Neural cell (in vitro differentiated cells): ENCODE measurements at regions not wholly inside any gene's neighbourhood (a gene's known extent, or its start where the extent isn't known, plus 50 kb on each side); places are given as distances from the start of the nearest gene placed in this dataset.

ENCODE experiments used
- H2AFZ ChIP-seq: fragments of 200-600, 300-800 bp; sonication (generic), shearing (Covaris generic); 2 replicates; pipeline ENCODE4 v1.6.0; 2014; ENCODE audit warnings: low read depth, mild to moderate bottlenecking, antibody characterized with exemption, low read length, moderate library complexity
- H3F3A ChIP-seq: fragments of 200-600 bp; shearing (Covaris generic); 2 replicates; pipeline ENCODE4 v1.6.1; 2016; ENCODE audit warnings: mild to moderate bottlenecking, moderate library complexity, mixed read lengths, antibody characterized with exemption, low read length; ENCODE audit not compliant: insufficient read depth, poor library complexity, severe bottlenecking
- H3K27ac ChIP-seq: fragments of 200-600, 300-800 bp; sonication (generic), shearing (Covaris generic); 2 replicates; pipeline ENCODE4 v1.5.1; 2014; ENCODE audit warnings: mild to moderate bottlenecking, low read length, moderate library complexity
- H3K27me3 ChIP-seq: fragments of 300-800, 200-600 bp; sonication (generic), shearing (Covaris generic); 2 replicates; pipeline ENCODE4 v1.6.0; 2014; ENCODE audit warnings: mild to moderate bottlenecking, low read depth, low read length, moderate library complexity; ENCODE audit not compliant: insufficient read depth
- H3K36me3 ChIP-seq: fragments of 300-800, 200-600 bp; sonication (generic), shearing (Covaris generic); 2 replicates; pipeline ENCODE4 v1.5.1; 2014; ENCODE audit warnings: mild to moderate bottlenecking, antibody characterized with exemption, low read length, moderate library complexity; ENCODE audit not compliant: insufficient read depth
- H3K4me2 ChIP-seq: fragments of 300-800, 200-600 bp; sonication (generic), shearing (Covaris generic); 2 replicates; pipeline ENCODE4 v1.6.0; 2014; ENCODE audit warnings: mild to moderate bottlenecking, low read length
- H3K4me3 ChIP-seq: fragments of 300-800, 200-600 bp; sonication (generic), shearing (Covaris generic); 2 replicates; pipeline ENCODE4 v1.5.1; 2014; ENCODE audit warnings: mild to moderate bottlenecking, low read length, moderate library complexity
- H3K79me2 ChIP-seq: fragments of 200-600 bp; shearing (Covaris generic); replicated peaks from 2 replicates; pipeline ENCODE4 v1.6.0; 2014; ENCODE audit warnings: mild to moderate bottlenecking, low read length, moderate library complexity; ENCODE audit not compliant: insufficient read depth
- H3K9ac ChIP-seq: fragments of 300-800, 200-600 bp; sonication (generic), shearing (Covaris generic); 2 replicates; pipeline ENCODE4 v1.6.1; 2016; ENCODE audit warnings: mild to moderate bottlenecking, low read length, mixed read lengths
- H3K9me2 ChIP-seq: fragments of 200-600 bp; shearing (Covaris generic); 2 replicates; pipeline ENCODE4 v1.6.1; 2016; ENCODE audit warnings: mild to moderate bottlenecking, low read length, mixed read lengths; ENCODE audit not compliant: insufficient read depth
- H3K9me3 ChIP-seq: fragments of 200-600, 300-800 bp; sonication (generic), shearing (Covaris generic); 2 replicates; pipeline ENCODE4 v1.6.1; 2016; ENCODE audit warnings: mild to moderate bottlenecking, mixed run types, low read length, moderate library complexity, mixed read lengths
- H4K20me1 ChIP-seq: fragments of 200-600 bp; shearing (Covaris generic); 2 replicates; pipeline ENCODE4 v1.6.1; 2016; ENCODE audit warnings: mild to moderate bottlenecking, mixed run types; ENCODE audit not compliant: insufficient read depth
- CTCF ChIP-seq: fragments of 450-650 bp; IDR thresholded peaks from 2 replicates; pipeline ENCODE4 v1.5.1; 2014; ENCODE audit warnings: antibody characterized with exemption, mild to moderate bottlenecking, moderate library complexity; ENCODE audit not compliant: poor library complexity, severe bottlenecking
- EP300 ChIP-seq: fragments of 450-650 bp; conservative IDR thresholded peaks from 2 replicates; pipeline ENCODE4 v1.6.1; 2014; ENCODE audit warnings: antibody characterized with exemption, mild to moderate bottlenecking, moderate library complexity; ENCODE audit not compliant: poor library complexity, severe bottlenecking
- EZH2 ChIP-seq: fragments of 200-600, 300-800 bp; shearing (Covaris generic), sonication (generic); IDR thresholded peaks from 2 replicates; pipeline ENCODE4 v1.6.1; 2014; ENCODE audit warnings: antibody characterized with exemption, low read length, borderline replicate concordance, mild to moderate bottlenecking; ENCODE audit not compliant: insufficient read depth, poor library complexity, severe bottlenecking
- MXI1 ChIP-seq: fragments of 450-650 bp; conservative IDR thresholded peaks from 2 replicates; pipeline ENCODE4 v1.6.1; 2014; ENCODE audit warnings: antibody characterized with exemption, mild to moderate bottlenecking; ENCODE audit not compliant: poor library complexity, severe bottlenecking
- POLR2AphosphoS5 ChIP-seq: IDR thresholded peaks from 2 replicates; pipeline ENCODE4 v1.6.1; 2012
- RAD21 ChIP-seq: fragments of 450-650 bp; conservative IDR thresholded peaks from 2 replicates; pipeline ENCODE4 v1.6.1; 2014; ENCODE audit warnings: antibody characterized with exemption, mild to moderate bottlenecking, moderate library complexity
- REST ChIP-seq: IDR thresholded peaks from 2 replicates; pipeline ENCODE4 v1.6.1; 2012; ENCODE audit warnings: borderline replicate concordance
- SMC3 ChIP-seq: fragments of 450-650 bp; conservative IDR thresholded peaks from 2 replicates; pipeline ENCODE4 v1.6.1; 2014; ENCODE audit warnings: antibody characterized with exemption, mild to moderate bottlenecking, moderate library complexity; ENCODE audit not compliant: poor library complexity
- TAF1 ChIP-seq: IDR thresholded peaks from 2 replicates; pipeline ENCODE4 v1.6.1; 2012; ENCODE audit warnings: low read depth

GRCh38 chr2:198359308-198359707 lies 554.9 kb downstream of the PLCL1 start:
- Histone ChIP-seq H3K9me3 (no peaks in the 10 kb centered on the region), H4K20me1 (no peaks in the 10 kb centered on the region), H3K4me3 (no peak overlapping the region), H2AFZ (no peak overlapping the region), H3K27ac (no peak overlapping the region), H3K9me2 (no peaks in the 10 kb centered on the region), H3K4me2 (no peak overlapping the region), H3K36me3 (no peaks in the 10 kb centered on the region), H3K27me3 (no peaks in the 10 kb centered on the region), H3F3A (no peaks in the 10 kb centered on the region), H3K79me2 (no peaks in the 10 kb centered on the region), H3K9ac (no peak overlapping the region)
- TF ChIP-seq TAF1 = no peak
- no peak for TF ChIP-seq MXI1
- no peak for TF ChIP-seq CTCF
- TF ChIP-seq EP300 = no peak
- no peak for TF ChIP-seq POLR2AphosphoS5
- TF ChIP-seq SMC3 = no peak
- no peak for TF ChIP-seq RAD21
- TF ChIP-seq REST = no peak
- no peak for TF ChIP-seq EZH2

GRCh38 chr2:198356157-198356556 lies 551.8 kb downstream of the PLCL1 start:
- no peaks in the 10 kb centered on the region for H3K27me3 ChIP-seq
- no peak overlapping the region for H3K27ac ChIP-seq
- H3K4me3 ChIP-seq = no peak overlapping the region
- no peak overlapping the region for H3K4me2 ChIP-seq
- H3F3A ChIP-seq = no peaks in the 10 kb centered on the region
- H4K20me1 ChIP-seq = no peaks in the 10 kb centered on the region
- TF ChIP-seq MXI1 (no peak), REST (no peak), SMC3 (no peak), RAD21 (no peak), TAF1 (no peak), EZH2 (no peak), POLR2AphosphoS5 (no peak), EP300 (no peak), CTCF (no peak)
- H3K9ac ChIP-seq = no peak overlapping the region
- H3K36me3 ChIP-seq = no peaks in the 10 kb centered on the region
- H3K9me2 ChIP-seq = no peaks in the 10 kb centered on the region
- no peaks in the 10 kb centered on the region for H3K79me2 ChIP-seq
- no peaks in the 10 kb centered on the region for H3K9me3 ChIP-seq
- no peak overlapping the region for H2AFZ ChIP-seq
